Erythroblast (primary cell): ENCODE measurements at regions not wholly inside any gene's neighbourhood (a gene's known extent, or its start where the extent isn't known, plus 50 kb on each side); places are given as distances from the start of the nearest gene placed in this dataset.

Source experiments
- GATA1 ChIP-seq: IDR thresholded peaks from 2 replicates; pipeline ENCODE4 v1.6.1; 2011; ENCODE audit warnings: low read depth, mild to moderate bottlenecking, control low read depth, low read length, moderate library complexity
- POLR2A ChIP-seq: IDR thresholded peaks from 2 replicates; pipeline ENCODE4 v1.6.1; 2011; ENCODE audit warnings: mild to moderate bottlenecking, low read length

DNA sequence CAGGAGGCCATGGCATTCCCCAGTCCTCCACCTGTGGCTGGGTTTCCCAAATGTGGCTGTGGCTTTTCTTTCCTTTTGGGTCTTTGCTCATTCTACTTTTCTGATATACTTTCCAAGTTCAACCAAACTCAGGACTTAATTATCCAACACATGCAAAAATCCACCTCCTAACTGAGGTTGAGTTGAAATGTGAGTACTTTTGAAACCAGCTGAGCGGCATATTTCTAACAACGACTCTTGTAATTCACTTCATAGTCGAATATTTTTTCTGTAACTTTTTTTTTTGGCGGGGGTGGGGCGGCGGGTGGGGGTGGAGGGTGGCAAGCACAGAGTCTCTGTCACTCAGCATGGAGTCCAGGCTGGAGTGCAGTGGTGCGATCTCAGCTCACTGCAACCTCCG lies 165.2 kb upstream of the PITRM1 start:
- TF ChIP-seq POLR2A (no peak), GATA1 (no peak)
